Upper lobe of right lung (tissue), 1 donor: ENCODE measurements at regions not wholly inside any gene's neighbourhood (a gene's known extent, or its start where the extent isn't known, plus 50 kb on each side); places are given as distances from the start of the nearest gene placed in this dataset.

ENCODE experiments used
- ATAC-seq: fragments of 200-7000 bp; cut with Tn5 transposase; one replicate; pipeline ENCODE4 v1.9.1; 2020; ENCODE audit warnings: mild to moderate bottlenecking, moderate library complexity
- DNase-seq: peaks from one replicate; pipeline ENCODE4 v3.0.0-alpha.2; 2020
- H3K27ac ChIP-seq: fragments of 200-600 bp; one replicate; pipeline ENCODE4 v1.8.0; 2022
- H3K27me3 ChIP-seq: fragments of 200-600 bp; one replicate; pipeline ENCODE4 v1.8.0; 2022; ENCODE audit warnings: mild to moderate bottlenecking
- H3K36me3 ChIP-seq: fragments of 200-600 bp; one replicate; pipeline ENCODE4 v1.8.0; 2022
- H3K4me1 ChIP-seq: fragments of 200-600 bp; one replicate; pipeline ENCODE4 v1.8.0; 2022
- H3K4me3 ChIP-seq: fragments of 200-600 bp; one replicate; pipeline ENCODE4 v1.8.0; 2022; ENCODE audit warnings: mild to moderate bottlenecking
- H3K9me3 ChIP-seq: fragments of 200-600 bp; one replicate; pipeline ENCODE4 v1.8.0; 2022
- intact Hi-C: fragments of 100-400 bp; cut with DNase I; formaldehyde crosslinking; loops from one replicate; pipeline ENCODE4 v1.11.0; 2022
- TF ChIP-seq, protein P1 (sequence below): fragments of 200-600 bp; IDR thresholded peaks from one replicate; pipeline ENCODE4 v1.8.0; 2022; ENCODE audit warnings: antibody characterized with exemption
- donor health status: DM: no; HTN: yes; CAD: no; lungs with severe emphysema.

DNA sequence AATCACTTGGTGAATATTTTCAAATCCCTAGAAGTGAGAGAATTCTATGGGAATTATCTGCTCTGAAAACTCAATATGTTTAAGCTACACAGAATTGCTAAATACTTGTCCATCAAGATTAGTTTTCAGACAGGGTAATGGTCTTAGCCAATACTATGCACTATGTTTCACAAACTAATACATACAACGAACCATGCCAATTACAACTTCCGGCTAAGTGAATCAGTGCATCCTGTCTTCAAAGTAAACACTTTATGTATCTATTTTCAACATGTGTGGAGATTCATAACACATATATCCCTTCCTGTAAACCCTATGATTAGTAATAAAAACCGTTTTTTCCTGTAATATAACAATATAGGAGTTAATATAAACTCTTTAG lies 181.5 kb downstream of the POSTN start:
- Histone ChIP-seq H3K4me1 (no peaks in the 10 kb centered on the region), H3K36me3 (no peaks in the 10 kb centered on the region), H3K27me3 (no peaks in the 10 kb centered on the region), H3K9me3 (no peaks in the 10 kb centered on the region), H3K27ac (no peak overlapping the region), H3K4me3 (no peak overlapping the region)
- TF ChIP-seq, protein P1, sequence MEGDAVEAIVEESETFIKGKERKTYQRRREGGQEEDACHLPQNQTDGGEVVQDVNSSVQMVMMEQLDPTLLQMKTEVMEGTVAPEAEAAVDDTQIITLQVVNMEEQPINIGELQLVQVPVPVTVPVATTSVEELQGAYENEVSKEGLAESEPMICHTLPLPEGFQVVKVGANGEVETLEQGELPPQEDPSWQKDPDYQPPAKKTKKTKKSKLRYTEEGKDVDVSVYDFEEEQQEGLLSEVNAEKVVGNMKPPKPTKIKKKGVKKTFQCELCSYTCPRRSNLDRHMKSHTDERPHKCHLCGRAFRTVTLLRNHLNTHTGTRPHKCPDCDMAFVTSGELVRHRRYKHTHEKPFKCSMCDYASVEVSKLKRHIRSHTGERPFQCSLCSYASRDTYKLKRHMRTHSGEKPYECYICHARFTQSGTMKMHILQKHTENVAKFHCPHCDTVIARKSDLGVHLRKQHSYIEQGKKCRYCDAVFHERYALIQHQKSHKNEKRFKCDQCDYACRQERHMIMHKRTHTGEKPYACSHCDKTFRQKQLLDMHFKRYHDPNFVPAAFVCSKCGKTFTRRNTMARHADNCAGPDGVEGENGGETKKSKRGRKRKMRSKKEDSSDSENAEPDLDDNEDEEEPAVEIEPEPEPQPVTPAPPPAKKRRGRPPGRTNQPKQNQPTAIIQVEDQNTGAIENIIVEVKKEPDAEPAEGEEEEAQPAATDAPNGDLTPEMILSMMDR: no peak
- intact Hi-C loops: no loop called here
- no peak for ATAC-seq
- no peak for DNase-seq

DNA sequence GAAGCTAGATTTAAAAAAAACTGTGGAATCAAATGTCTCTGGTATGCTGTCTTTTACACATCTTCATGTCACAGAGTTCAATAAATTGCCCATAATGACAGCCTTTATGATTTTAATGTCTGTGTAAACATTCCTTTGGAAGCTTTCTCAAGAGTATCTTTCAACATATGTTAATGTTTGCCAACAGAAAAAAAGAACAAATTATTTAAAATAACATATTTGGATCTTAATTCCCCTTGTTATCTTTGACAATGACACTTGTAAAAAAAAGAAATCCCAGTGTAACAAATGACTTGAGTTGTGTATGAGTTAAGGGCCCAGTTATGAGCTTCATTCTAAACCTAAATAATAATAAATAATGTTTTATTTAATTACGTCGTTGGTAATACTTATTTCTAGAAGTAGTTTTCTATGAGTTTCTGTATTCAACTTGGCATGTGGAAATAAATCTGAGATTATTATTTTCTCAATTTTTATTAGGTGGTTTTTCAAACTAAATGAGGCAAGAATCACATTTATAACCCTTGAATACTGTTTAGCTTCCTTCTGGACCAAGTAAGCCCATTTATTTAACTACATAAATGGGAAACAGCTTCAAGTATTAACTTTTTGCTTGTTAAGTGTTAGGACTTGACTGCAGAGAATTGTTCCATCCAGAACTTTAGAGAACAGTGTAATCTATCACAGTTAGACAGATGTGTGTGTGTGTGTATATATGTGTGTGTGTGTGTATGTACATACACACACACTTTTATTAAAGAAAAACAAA lies 182.1 kb downstream of the POSTN start:
- TF ChIP-seq, protein P1: no peak
- ATAC-seq: no peak

DNA sequence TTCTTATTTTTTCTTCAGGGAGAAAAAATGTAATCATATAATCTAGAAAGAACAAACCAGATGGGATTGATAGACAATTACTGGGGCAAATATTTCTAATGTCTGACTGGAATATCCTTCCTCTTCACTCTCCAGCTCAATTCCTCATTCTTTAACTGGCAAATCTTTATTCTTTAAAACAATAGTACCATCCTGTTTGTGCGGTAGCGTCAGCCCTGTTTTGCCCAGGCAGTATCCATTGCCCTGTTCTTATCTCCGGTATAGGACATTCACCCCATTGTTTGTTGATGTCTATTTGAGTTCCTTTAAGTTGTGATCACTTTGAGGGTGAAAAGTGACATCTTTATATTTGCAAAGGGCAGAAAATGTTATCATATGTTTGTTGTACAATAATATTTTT lies 185.4 kb downstream of the POSTN start:
- Histone ChIP-seq H3K4me1 (no peaks in the 10 kb centered on the region), H3K27me3 (no peaks in the 10 kb centered on the region), H3K9me3 (no peaks in the 10 kb centered on the region), H3K36me3 (no peaks in the 10 kb centered on the region), H3K4me3 (no peak overlapping the region), H3K27ac (no peak overlapping the region)
- DNase-seq (no peak), ATAC-seq (no peak)
- intact Hi-C loops: no loop called here
- TF ChIP-seq, protein P1: no peak

More for the DNA sequence above, 182.1 kb downstream of the POSTN start:
- no peaks in the 10 kb centered on the region for H3K27me3 ChIP-seq
- no peaks in the 10 kb centered on the region for H3K4me1 ChIP-seq
- no peaks in the 10 kb centered on the region for H3K9me3 ChIP-seq
- no peak overlapping the region for H3K27ac ChIP-seq
- DNase-seq: no peak
- H3K4me3 ChIP-seq: no peak overlapping the region
- no peaks in the 10 kb centered on the region for H3K36me3 ChIP-seq
- intact Hi-C loops: no loop called here

DNA sequence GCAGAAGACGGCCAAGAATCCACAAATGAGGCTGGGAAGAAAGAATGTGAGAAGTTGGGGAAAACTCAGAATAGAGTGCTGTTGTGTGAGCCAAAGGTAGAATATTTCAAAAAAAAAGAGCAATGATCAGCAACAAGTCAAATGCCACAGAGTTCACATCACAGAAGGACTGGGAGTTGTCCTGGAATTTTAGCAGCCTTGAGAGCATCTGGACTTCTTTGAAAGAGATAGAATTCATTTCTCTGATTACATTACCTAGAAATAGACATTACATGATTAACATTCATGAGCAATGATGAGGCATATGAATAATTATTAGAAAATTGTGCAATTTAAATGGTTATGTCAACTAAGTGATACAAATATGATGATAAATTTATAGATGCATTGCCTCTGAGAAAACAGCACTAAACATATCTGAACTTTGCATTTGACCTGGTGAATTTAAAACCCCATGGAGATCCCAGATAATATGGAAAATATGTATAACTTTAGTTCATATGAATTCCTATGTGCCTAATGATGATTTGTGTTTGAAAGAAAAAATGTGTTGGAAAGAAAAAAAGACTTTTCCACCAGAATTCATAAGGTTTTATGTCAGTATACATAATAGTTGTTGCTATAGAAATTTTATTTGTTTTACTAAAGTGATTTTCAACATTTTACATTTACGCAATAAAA lies 186.2 kb downstream of the POSTN start:
- no peak overlapping the region for H3K4me3 ChIP-seq
- H3K27me3 ChIP-seq: no peaks in the 10 kb centered on the region
- no peak for DNase-seq
- intact Hi-C loops: no loop called here
- TF ChIP-seq, protein P1: no peak
- H3K27ac ChIP-seq: no peak overlapping the region
- H3K36me3 ChIP-seq: no peaks in the 10 kb centered on the region
- ATAC-seq: no peak
- H3K9me3 ChIP-seq: no peaks in the 10 kb centered on the region
- H3K4me1 ChIP-seq: no peaks in the 10 kb centered on the region

DNA sequence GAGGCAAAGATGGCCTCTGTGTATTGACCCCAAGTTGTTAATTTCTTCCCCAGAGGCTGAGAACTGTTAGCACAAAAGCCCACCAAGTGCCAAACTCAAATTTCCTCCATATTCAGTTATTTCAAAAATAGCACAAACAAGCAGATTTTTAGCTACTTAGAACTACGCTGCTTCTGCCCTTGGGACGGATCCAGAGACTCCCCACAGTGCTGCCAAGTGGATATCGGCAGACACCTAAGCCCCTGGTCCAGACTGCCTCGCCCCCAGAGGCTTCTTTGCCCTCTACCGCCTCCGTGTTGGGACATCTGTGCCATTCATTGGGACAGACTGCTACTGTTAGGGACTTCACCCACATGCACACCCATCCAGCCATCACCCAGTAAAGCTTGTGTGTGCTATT lies 188.3 kb downstream of the POSTN start:
- TF ChIP-seq, protein P1: no peak
- H3K36me3 ChIP-seq: no peaks in the 10 kb centered on the region
- no peaks in the 10 kb centered on the region for H3K27me3 ChIP-seq
- ATAC-seq (no peak), DNase-seq (no peak)
- intact Hi-C loops: no loop called here
- H3K27ac ChIP-seq: no peak overlapping the region
- no peaks in the 10 kb centered on the region for H3K4me1 ChIP-seq
- no peaks in the 10 kb centered on the region for H3K9me3 ChIP-seq
- H3K4me3 ChIP-seq: no peak overlapping the region
